Activated naive CD8-positive, alpha-beta T cell treated with anti-CD3 and anti-CD28 coated beads, Interleukin-2, amount 50 U/mL, for 16 hours (primary cell): ENCODE measurements at regions not wholly inside any gene's neighbourhood (a gene's known extent, or its start where the extent isn't known, plus 50 kb on each side); places are given as distances from the start of the nearest gene placed in this dataset.
"Not testable (repeated sequence)": the region's sequence is repeated elsewhere in the genome, so short reads cannot be mapped to it uniquely, and the experiment has no call there.

ENCODE experiments used
- DNase-seq: peaks from one replicate; pipeline ENCODE4 v3.0.0-alpha.2; 2020; ENCODE audit warnings: low read depth, low spot score

- DNase-seq = no peak
Observed at GRCh38 chr1:65527707-65528503, 107.4 kb downstream of the LEPR start.

- no peak for DNase-seq
Observed at GRCh38 chr1:65531972-65532570, 111.6 kb downstream of the LEPR start.

GRCh38 chr1:65535981-65536380 lies 115.5 kb downstream of the LEPR start:
- no peak for DNase-seq

GRCh38 chr1:65538086-65538485 lies 117.6 kb downstream of the LEPR start:
- no peak for DNase-seq

- DNase-seq = no peak
Observed at GRCh38 chr1:65538664-65539063, 118.2 kb downstream of the LEPR start.

GRCh38 chr1:65539266-65540131 lies 119.0 kb downstream of the LEPR start:
- DNase-seq = no peak

GRCh38 chr1:65541161-65541560 lies 120.7 kb downstream of the LEPR start:
- no peak for DNase-seq

- DNase-seq = no peak
Observed at GRCh38 chr1:65541865-65542264, 121.4 kb downstream of the LEPR start.

- DNase-seq = not testable (repeated sequence)
Observed at GRCh38 chr1:65542592-65542991, 122.1 kb downstream of the LEPR start.

- DNase-seq = not testable (repeated sequence)
Observed at GRCh38 chr1:65550306-65551010, 130.0 kb downstream of the LEPR start.

GRCh38 chr1:65552484-65552883 lies 132.0 kb downstream of the LEPR start:
- not testable (repeated sequence) for DNase-seq

- DNase-seq = not testable (repeated sequence)
Observed at GRCh38 chr1:65554086-65554764, 133.8 kb downstream of the LEPR start.

GRCh38 chr1:65554829-65555228 lies 134.4 kb downstream of the LEPR start:
- DNase-seq = no peak

- no peak for DNase-seq
Observed at GRCh38 chr1:65558215-65558614, 137.7 kb downstream of the LEPR start.

GRCh38 chr1:65564493-65564892 lies 144.0 kb downstream of the LEPR start:
- DNase-seq = no peak

GRCh38 chr1:65568285-65568684 lies 147.8 kb downstream of the LEPR start:
- DNase-seq = no peak

GRCh38 chr1:65572701-65573421 lies 152.4 kb downstream of the LEPR start:
- no peak for DNase-seq

GRCh38 chr1:65577278-65577677 lies 156.8 kb downstream of the LEPR start:
- no peak for DNase-seq

GRCh38 chr1:65577982-65578381 lies 157.5 kb downstream of the LEPR start:
- not testable (repeated sequence) for DNase-seq

GRCh38 chr1:65581119-65581518 lies 160.7 kb downstream of the LEPR start:
- DNase-seq = no peak
